Endometrium (tissue), 2 donors: ENCODE measurements at regions not wholly inside any gene's neighbourhood (a gene's known extent, or its start where the extent isn't known, plus 50 kb on each side); places are given as distances from the start of the nearest gene placed in this dataset.

Experiments used
- FAIRE-seq: peaks from 2 replicates; lab custom pipeline; 2012; peaks lifted over from hg19 to GRCh38; lab: Jason Lieb, UNC
- donor health status: control.
- donor health status: control.

GRCh38 chr11:105192115-105192514, 52.5 kb upstream of the CARD18 start:
- FAIRE-seq: no peak

- no peak for FAIRE-seq
These were observed 50.0 kb upstream of the CARD18 start for GRCh38 chr11:105189581-105189980.
